ENCODE measurements at regions not wholly inside any gene's neighbourhood (a gene's known extent, or its start where the extent isn't known, plus 50 kb on each side); places are given as distances from the start of the nearest gene placed in this dataset.

DNA sequence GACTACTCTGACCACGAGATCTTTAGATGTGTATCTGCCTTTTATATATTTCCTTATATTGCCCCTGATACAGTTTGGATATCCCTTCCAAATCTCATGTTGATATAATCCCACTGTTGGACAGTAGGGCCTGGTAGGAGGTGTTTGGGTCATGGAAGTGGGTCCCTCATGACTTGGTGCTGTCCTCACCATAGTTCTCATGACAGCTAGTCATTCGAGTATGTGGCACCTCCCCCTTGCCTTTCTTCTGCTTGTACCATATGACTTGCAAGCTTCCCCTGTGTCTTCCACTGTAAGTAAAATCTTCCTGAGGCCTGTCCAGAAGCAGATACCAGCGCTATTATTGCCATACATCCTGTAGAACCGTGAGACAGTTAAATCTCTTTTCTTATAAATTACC is 145.3 kb downstream of the ZNF518B start:
- Histone ChIP-seq H3K36me3 (ENCODE audit: control insufficient read depth, insufficient read depth, low read length) (no peaks in the 10 kb centered on the region), H3K4me3 (ENCODE audit: low read depth, low read length) (no peak overlapping the region), H3K27me3 (ENCODE audit: control insufficient read depth, insufficient read depth, low read length) (no peaks in the 10 kb centered on the region; the same call in 1 of the 2 replicates), H3K27ac (ENCODE audit: low read depth, low read length) (no peak overlapping the region), H3K9me3 (ENCODE audit: control insufficient read depth, insufficient read depth, low read depth, low read length) (no peaks in the 10 kb centered on the region), H3K4me1 (ENCODE audit: control insufficient read depth, insufficient read depth, low read length) (no peaks in the 10 kb centered on the region), H3K9ac (ENCODE audit: low read length) (no peak overlapping the region)

- H3K9me3 ChIP-seq (ENCODE audit: control insufficient read depth, insufficient read depth, low read depth, low read length), result no peaks in the 10 kb centered on the region
- no peaks in the 10 kb centered on the region for H3K36me3 ChIP-seq (ENCODE audit: control insufficient read depth, insufficient read depth, low read length)
- no peak overlapping the region for H3K9ac ChIP-seq (ENCODE audit: low read length)
- H3K4me3 ChIP-seq (ENCODE audit: low read depth, low read length), result no peak overlapping the region
- H3K27me3 ChIP-seq (ENCODE audit: control insufficient read depth, insufficient read depth, low read length), result peaks cover 7% of the 10 kb centered on the region; the same call in 1 of the 2 replicates
- no peaks in the 10 kb centered on the region for H3K4me1 ChIP-seq (ENCODE audit: control insufficient read depth, insufficient read depth, low read length)
- no peak overlapping the region for H3K27ac ChIP-seq (ENCODE audit: low read depth, low read length)
These were observed 151.4 kb downstream of the ZNF518B start for GRCh38 chr4:10305816-10306215.

DNA sequence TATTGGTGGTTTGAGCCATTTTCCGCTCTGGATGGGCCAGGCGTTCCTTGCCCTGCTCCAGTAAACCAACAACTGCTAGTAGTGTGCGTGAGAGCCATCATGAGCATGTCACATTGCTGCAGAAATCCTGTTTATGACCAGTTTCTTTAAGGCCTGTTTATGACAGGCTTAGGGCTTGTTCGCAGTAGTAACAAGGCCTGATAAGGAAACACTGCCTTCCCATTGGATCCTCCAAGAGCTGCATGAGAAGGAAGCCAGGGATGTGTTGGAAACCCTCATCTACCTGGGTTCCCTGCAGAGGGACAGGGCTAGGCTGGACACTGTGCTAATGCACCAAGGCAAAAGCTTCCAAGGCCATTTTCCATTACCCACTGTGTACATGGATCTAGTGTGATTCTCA is 153.9 kb downstream of the ZNF518B start:
- H3K9ac ChIP-seq (ENCODE audit: low read length), result no peak overlapping the region
- no peaks in the 10 kb centered on the region for H3K36me3 ChIP-seq (ENCODE audit: control insufficient read depth, insufficient read depth, low read length)
- peaks cover 7% of the 10 kb centered on the region; the same call in 1 of the 2 replicates for H3K27me3 ChIP-seq (ENCODE audit: control insufficient read depth, insufficient read depth, low read length)
- peaks cover 3% of the 10 kb centered on the region; the same call in 1 of the 2 replicates for H3K4me1 ChIP-seq (ENCODE audit: control insufficient read depth, insufficient read depth, low read length)
- no peak overlapping the region for H3K27ac ChIP-seq (ENCODE audit: low read depth, low read length)
- no peaks in the 10 kb centered on the region for H3K9me3 ChIP-seq (ENCODE audit: control insufficient read depth, insufficient read depth, low read depth, low read length)
- H3K4me3 ChIP-seq (ENCODE audit: low read depth, low read length), result no peak overlapping the region

DNA sequence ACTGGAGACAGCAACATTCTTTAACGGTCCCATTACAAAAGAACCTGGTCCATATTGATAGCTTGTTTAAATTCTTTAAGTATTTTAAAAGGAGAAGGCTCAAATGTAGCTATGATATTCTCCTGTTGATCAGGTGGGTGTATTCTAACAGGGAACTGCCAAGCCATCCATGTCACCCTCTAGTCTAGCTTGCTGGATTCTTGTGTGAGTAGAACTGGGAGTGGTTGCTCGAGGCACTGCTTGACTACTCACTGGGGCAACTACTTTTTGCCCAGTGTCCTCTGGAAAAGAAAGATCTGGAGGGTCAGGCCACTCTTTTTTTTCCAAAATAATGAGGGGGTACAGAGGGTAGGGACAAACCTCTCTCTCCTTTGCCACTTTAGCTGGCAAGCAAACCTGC is 155.1 kb downstream of the ZNF518B start:
- H3K27me3 ChIP-seq (ENCODE audit: control insufficient read depth, insufficient read depth, low read length), result peaks cover 7% of the 10 kb centered on the region; the same call in 1 of the 2 replicates
- H3K9me3 ChIP-seq (ENCODE audit: control insufficient read depth, insufficient read depth, low read depth, low read length), result no peaks in the 10 kb centered on the region
- H3K36me3 ChIP-seq (ENCODE audit: control insufficient read depth, insufficient read depth, low read length), result no peaks in the 10 kb centered on the region

DNA sequence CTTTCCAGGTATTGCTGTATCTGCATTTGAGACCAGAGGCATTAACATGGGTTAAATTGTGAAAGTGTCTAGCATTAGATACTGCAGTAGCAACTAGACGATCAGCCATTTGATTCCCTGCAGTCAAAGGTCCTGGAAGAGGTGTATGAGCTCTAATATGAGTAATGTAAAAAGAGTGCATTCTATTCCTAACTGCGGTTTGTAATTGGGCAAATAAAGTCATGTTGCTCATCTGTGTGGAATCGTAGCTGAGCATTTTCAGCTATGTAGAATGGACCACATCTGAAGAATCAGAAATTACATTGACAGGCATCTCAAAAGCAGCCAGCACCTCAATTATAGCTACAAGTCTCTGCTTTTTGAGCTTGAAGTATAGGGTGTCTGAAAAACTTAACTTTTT is 157.6 kb downstream of the ZNF518B start:
- Histone ChIP-seq H3K27me3 (ENCODE audit: control insufficient read depth, insufficient read depth, low read length) (no peaks in the 10 kb centered on the region), H3K4me3 (ENCODE audit: low read depth, low read length) (no peak overlapping the region), H3K9ac (ENCODE audit: low read length) (no peak overlapping the region), H3K4me1 (ENCODE audit: control insufficient read depth, insufficient read depth, low read length) (peaks cover 11% of the 10 kb centered on the region; the same call in 1 of the 2 replicates), H3K36me3 (ENCODE audit: control insufficient read depth, insufficient read depth, low read length) (no peaks in the 10 kb centered on the region), H3K9me3 (ENCODE audit: control insufficient read depth, insufficient read depth, low read depth, low read length) (no peaks in the 10 kb centered on the region), H3K27ac (ENCODE audit: low read depth, low read length) (no peak overlapping the region)

More for the DNA sequence above, 155.1 kb downstream of the ZNF518B start:
- no peak overlapping the region for H3K4me3 ChIP-seq (ENCODE audit: low read depth, low read length)
- peaks cover 5% of the 10 kb centered on the region; the same call in 1 of the 2 replicates for H3K4me1 ChIP-seq (ENCODE audit: control insufficient read depth, insufficient read depth, low read length)
- no peak overlapping the region for H3K9ac ChIP-seq (ENCODE audit: low read length)
- no peak overlapping the region for H3K27ac ChIP-seq (ENCODE audit: low read depth, low read length)

DNA sequence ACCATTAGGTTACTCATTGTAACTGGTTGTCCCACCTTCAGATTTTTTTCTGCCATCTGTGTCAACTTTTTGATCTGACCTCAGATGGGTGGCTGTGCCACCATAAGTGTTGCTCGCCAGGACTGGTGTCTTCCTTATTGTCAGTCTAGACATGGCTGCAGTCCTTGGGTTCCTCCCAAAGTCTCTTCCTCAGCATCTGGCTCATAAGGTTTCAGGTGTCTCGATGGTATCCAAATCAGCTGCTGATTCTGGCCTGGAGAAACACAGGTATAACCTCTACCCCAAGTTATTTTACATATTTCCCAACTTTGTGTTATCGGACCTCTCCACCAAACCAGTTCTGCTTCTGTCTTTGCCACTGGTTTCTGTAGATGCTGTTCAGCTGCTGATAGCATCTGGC is 158.5 kb downstream of the ZNF518B start:
- Histone ChIP-seq H3K9me3 (ENCODE audit: control insufficient read depth, insufficient read depth, low read depth, low read length) (no peaks in the 10 kb centered on the region), H3K4me1 (ENCODE audit: control insufficient read depth, insufficient read depth, low read length) (peaks cover 11% of the 10 kb centered on the region; the same call in 1 of the 2 replicates), H3K36me3 (ENCODE audit: control insufficient read depth, insufficient read depth, low read length) (no peaks in the 10 kb centered on the region), H3K4me3 (ENCODE audit: low read depth, low read length) (no peak overlapping the region), H3K27ac (ENCODE audit: low read depth, low read length) (no peak overlapping the region), H3K9ac (ENCODE audit: low read length) (no peak overlapping the region), H3K27me3 (ENCODE audit: control insufficient read depth, insufficient read depth, low read length) (no peaks in the 10 kb centered on the region)

- H3K9me3 ChIP-seq (ENCODE audit: control insufficient read depth, insufficient read depth, low read depth, low read length), result no peaks in the 10 kb centered on the region
- no peaks in the 10 kb centered on the region for H3K36me3 ChIP-seq (ENCODE audit: control insufficient read depth, insufficient read depth, low read length)
- no peak overlapping the region for H3K27ac ChIP-seq (ENCODE audit: low read depth, low read length)
- no peak overlapping the region for H3K9ac ChIP-seq (ENCODE audit: low read length)
- H3K27me3 ChIP-seq (ENCODE audit: control insufficient read depth, insufficient read depth, low read length), result no peaks in the 10 kb centered on the region
- peaks cover 11% of the 10 kb centered on the region; the same call in 1 of the 2 replicates for H3K4me1 ChIP-seq (ENCODE audit: control insufficient read depth, insufficient read depth, low read length)
- no peak overlapping the region for H3K4me3 ChIP-seq (ENCODE audit: low read depth, low read length)
These were observed 160.5 kb downstream of the ZNF518B start for GRCh38 chr4:10296730-10297129.

- H3K9ac ChIP-seq (ENCODE audit: low read length), result no peak overlapping the region
- peaks cover 11% of the 10 kb centered on the region; the same call in 1 of the 2 replicates for H3K4me1 ChIP-seq (ENCODE audit: control insufficient read depth, insufficient read depth, low read length)
- no peaks in the 10 kb centered on the region for H3K27me3 ChIP-seq (ENCODE audit: control insufficient read depth, insufficient read depth, low read length)
- no peak overlapping the region for H3K27ac ChIP-seq (ENCODE audit: low read depth, low read length)
- H3K36me3 ChIP-seq (ENCODE audit: control insufficient read depth, insufficient read depth, low read length), result no peaks in the 10 kb centered on the region
- no peak overlapping the region for H3K4me3 ChIP-seq (ENCODE audit: low read depth, low read length)
- H3K9me3 ChIP-seq (ENCODE audit: control insufficient read depth, insufficient read depth, low read depth, low read length), result no peaks in the 10 kb centered on the region
These were observed 161.9 kb downstream of the ZNF518B start for GRCh38 chr4:10295301-10295700.

GRCh38 chr4:10289538-10289906 is 167.7 kb downstream of the ZNF518B start:
- Histone ChIP-seq H3K4me3 (ENCODE audit: low read depth, low read length) (no peak overlapping the region), H3K27ac (ENCODE audit: low read depth, low read length) (no peak overlapping the region), H3K36me3 (ENCODE audit: control insufficient read depth, insufficient read depth, low read length) (no peaks in the 10 kb centered on the region), H3K27me3 (ENCODE audit: control insufficient read depth, insufficient read depth, low read length) (peaks cover 7% of the 10 kb centered on the region; the same call in 1 of the 2 replicates), H3K9me3 (ENCODE audit: control insufficient read depth, insufficient read depth, low read depth, low read length) (no peaks in the 10 kb centered on the region), H3K9ac (ENCODE audit: low read length) (no peak overlapping the region), H3K4me1 (ENCODE audit: control insufficient read depth, insufficient read depth, low read length) (no peaks in the 10 kb centered on the region)

- no peak overlapping the region for H3K27ac ChIP-seq (ENCODE audit: low read depth, low read length)
- no peak overlapping the region for H3K9ac ChIP-seq (ENCODE audit: low read length)
- no peaks in the 10 kb centered on the region for H3K36me3 ChIP-seq (ENCODE audit: control insufficient read depth, insufficient read depth, low read length)
- H3K4me1 ChIP-seq (ENCODE audit: control insufficient read depth, insufficient read depth, low read length), result no peaks in the 10 kb centered on the region
- no peak overlapping the region for H3K4me3 ChIP-seq (ENCODE audit: low read depth, low read length)
- H3K27me3 ChIP-seq (ENCODE audit: control insufficient read depth, insufficient read depth, low read length), result peaks cover 7% of the 10 kb centered on the region; the same call in 1 of the 2 replicates
- no peaks in the 10 kb centered on the region for H3K9me3 ChIP-seq (ENCODE audit: control insufficient read depth, insufficient read depth, low read depth, low read length)
These were observed 168.2 kb downstream of the ZNF518B start for GRCh38 chr4:10288830-10289537.

DNA sequence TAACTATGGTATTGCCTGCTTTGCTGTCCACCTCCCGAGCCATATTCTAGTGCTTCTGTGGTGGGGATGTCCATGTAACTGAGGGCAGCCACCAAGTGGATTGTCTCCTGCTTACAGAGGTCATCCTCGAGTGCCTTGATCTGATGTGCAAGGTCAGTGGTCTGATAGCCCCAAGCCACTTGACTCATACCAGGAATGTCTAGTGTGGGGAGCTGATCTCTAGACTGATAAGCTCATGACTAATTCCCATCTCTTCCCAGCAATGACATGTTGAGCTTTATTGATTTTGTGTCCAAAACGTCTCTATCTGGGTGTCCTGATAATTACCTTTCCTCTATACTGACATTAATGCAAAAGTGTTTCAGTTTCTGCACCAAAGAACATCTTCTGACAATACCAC is 168.4 kb upstream of the WDR1 start:
- no peak overlapping the region for H3K4me3 ChIP-seq (ENCODE audit: low read depth, low read length)
- no peaks in the 10 kb centered on the region for H3K4me1 ChIP-seq (ENCODE audit: control insufficient read depth, insufficient read depth, low read length)
- peaks cover 6% of the 10 kb centered on the region; the same call in 1 of the 2 replicates for H3K27me3 ChIP-seq (ENCODE audit: control insufficient read depth, insufficient read depth, low read length)
- no peak overlapping the region for H3K9ac ChIP-seq (ENCODE audit: low read length)
- no peaks in the 10 kb centered on the region for H3K36me3 ChIP-seq (ENCODE audit: control insufficient read depth, insufficient read depth, low read length)
- no peak overlapping the region for H3K27ac ChIP-seq (ENCODE audit: low read depth, low read length)
- H3K9me3 ChIP-seq (ENCODE audit: control insufficient read depth, insufficient read depth, low read depth, low read length), result no peaks in the 10 kb centered on the region

Measured in HUES6 (cell line).